ENCODE measurements at regions not wholly inside any gene's neighbourhood (a gene's known extent, or its start where the extent isn't known, plus 50 kb on each side); places are given as distances from the start of the nearest gene placed in this dataset.

GRCh38 chr2:12240206-12240605 lies 476.5 kb upstream of the TRIB2 start:
- TF ChIP-seq, protein P1, sequence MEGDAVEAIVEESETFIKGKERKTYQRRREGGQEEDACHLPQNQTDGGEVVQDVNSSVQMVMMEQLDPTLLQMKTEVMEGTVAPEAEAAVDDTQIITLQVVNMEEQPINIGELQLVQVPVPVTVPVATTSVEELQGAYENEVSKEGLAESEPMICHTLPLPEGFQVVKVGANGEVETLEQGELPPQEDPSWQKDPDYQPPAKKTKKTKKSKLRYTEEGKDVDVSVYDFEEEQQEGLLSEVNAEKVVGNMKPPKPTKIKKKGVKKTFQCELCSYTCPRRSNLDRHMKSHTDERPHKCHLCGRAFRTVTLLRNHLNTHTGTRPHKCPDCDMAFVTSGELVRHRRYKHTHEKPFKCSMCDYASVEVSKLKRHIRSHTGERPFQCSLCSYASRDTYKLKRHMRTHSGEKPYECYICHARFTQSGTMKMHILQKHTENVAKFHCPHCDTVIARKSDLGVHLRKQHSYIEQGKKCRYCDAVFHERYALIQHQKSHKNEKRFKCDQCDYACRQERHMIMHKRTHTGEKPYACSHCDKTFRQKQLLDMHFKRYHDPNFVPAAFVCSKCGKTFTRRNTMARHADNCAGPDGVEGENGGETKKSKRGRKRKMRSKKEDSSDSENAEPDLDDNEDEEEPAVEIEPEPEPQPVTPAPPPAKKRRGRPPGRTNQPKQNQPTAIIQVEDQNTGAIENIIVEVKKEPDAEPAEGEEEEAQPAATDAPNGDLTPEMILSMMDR (IDR thresholded peaks at IDR 0.05): no peak
- TF ChIP-seq EZH2 (IDR thresholded peaks at IDR 0.05; ENCODE audit: borderline replicate concordance, insufficient read depth, low read depth, low read length, poor library complexity, severe bottlenecking): no peak

All from B cell (primary cell).